Naive thymus-derived CD4-positive, alpha-beta T cell (primary cell): ENCODE measurements at regions not wholly inside any gene's neighbourhood (a gene's known extent, or its start where the extent isn't known, plus 50 kb on each side); places are given as distances from the start of the nearest gene placed in this dataset.

Experiments used
- ATAC-seq: fragments of 150-1000 bp; cut with Tn5 transposase; 2 replicates; pipeline ENCODE4 v1.10.0; 2021; ENCODE audit warnings: mild to moderate bottlenecking, moderate library complexity
- CTCF ChIA-PET: fragments of 350-600 bp; sonication (Branson Sonifier 250); formaldehyde crosslinking; loops from one replicate; lab custom pipeline; 2021; ENCODE audit warnings: antibody characterized with exemption; lab: Charles Lee
- POLR2A ChIA-PET: fragments of 350-600 bp; sonication (Branson Sonifier 250); formaldehyde crosslinking; loops from one replicate; lab custom pipeline; 2021; ENCODE audit warnings: antibody characterized with exemption, inconsistent platforms; lab: Charles Lee
- DNase-seq, 9 donors: peaks; one replicate each; pipeline versions ENCODE4 v3.0.0 to v3.0.0-alpha.2; 2020 to 2022; ENCODE audit warnings: mixed read lengths in 1 of 9
- H3K27ac ChIP-seq: one replicate; pipeline ENCODE4 v1.7.0; 2013; ENCODE audit warnings: mild to moderate bottlenecking, low read depth, low read length, moderate library complexity
- H3K27me3 ChIP-seq, 2 donors: one replicate each; pipeline ENCODE4 v1.7.0; 2013; ENCODE audit warnings: low read length in 2 of 2, mild to moderate bottlenecking in 2 of 2, moderate library complexity in 2 of 2; ENCODE audit not compliant: control insufficient read depth in 2 of 2, insufficient read depth in 2 of 2
- H3K36me3 ChIP-seq, 3 experiments: 1 replicate in 2 of 3; 2 replicates in 1 of 3; pipeline ENCODE4 v1.7.0; 2013; ENCODE audit warnings: low read length in 3 of 3, mild to moderate bottlenecking in 3 of 3, moderate library complexity in 1 of 3; ENCODE audit not compliant: insufficient read depth in 3 of 3, control insufficient read depth in 2 of 3
- H3K4me1 ChIP-seq, 2 donors: one replicate each; pipeline ENCODE4 v1.7.0; 2013; ENCODE audit warnings: low read length in 2 of 2, mild to moderate bottlenecking in 2 of 2, moderate library complexity in 1 of 2; ENCODE audit not compliant: control insufficient read depth in 2 of 2, insufficient read depth in 2 of 2
- H3K4me3 ChIP-seq: 2 replicates; pipeline ENCODE4 v1.7.0; 2013; ENCODE audit warnings: mild to moderate bottlenecking, low read length
- H3K9me3 ChIP-seq, 3 experiments: 1 replicate in 2 of 3; 2 replicates in 1 of 3; pipeline ENCODE4 v1.7.0; 2013; ENCODE audit warnings: low read length in 3 of 3; ENCODE audit not compliant: control insufficient read depth in 2 of 3
- H3K27ac Mint-ChIP-seq, 9 donors: one replicate each; pipeline ENCODE4 v1.8.0; 2020 to 2022; ENCODE audit warnings: mixed read lengths in 9 of 9, mild to moderate bottlenecking in 8 of 9, moderate library complexity in 5 of 9, inconsistent platforms in 2 of 9
- H3K27me3 Mint-ChIP-seq, 5 donors: one replicate each; pipeline ENCODE4 v1.8.0; 2021 to 2022; ENCODE audit warnings: mixed read lengths in 5 of 5, mild to moderate bottlenecking in 1 of 5
- H3K36me3 Mint-ChIP-seq, 5 donors: one replicate each; pipeline ENCODE4 v1.8.0; 2020 to 2022; ENCODE audit warnings: mixed read lengths in 5 of 5, mild to moderate bottlenecking in 3 of 5, inconsistent platforms in 1 of 5
- H3K4me1 Mint-ChIP-seq, 7 donors: one replicate each; pipeline ENCODE4 v1.8.0; 2020 to 2022; ENCODE audit warnings: mixed read lengths in 7 of 7, mild to moderate bottlenecking in 3 of 7, inconsistent platforms in 1 of 7
- H3K4me3 Mint-ChIP-seq, 10 donors: one replicate each; pipeline ENCODE4 v1.8.0; 2020 to 2022; ENCODE audit warnings: mild to moderate bottlenecking in 10 of 10, mixed read lengths in 10 of 10, moderate library complexity in 6 of 10, inconsistent platforms in 2 of 10
- H3K9me3 Mint-ChIP-seq, 11 donors: one replicate each; pipeline ENCODE4 v1.8.0; 2020 to 2022; ENCODE audit warnings: mixed read lengths in 11 of 11, mild to moderate bottlenecking in 4 of 11, inconsistent platforms in 1 of 11, moderate library complexity in 1 of 11
- intact Hi-C, 2 donors: fragments of 100-400 bp; cut with micrococcal nuclease; formaldehyde crosslinking; loops; one replicate each; pipeline ENCODE4 v1.15.1; 2023

DNA sequence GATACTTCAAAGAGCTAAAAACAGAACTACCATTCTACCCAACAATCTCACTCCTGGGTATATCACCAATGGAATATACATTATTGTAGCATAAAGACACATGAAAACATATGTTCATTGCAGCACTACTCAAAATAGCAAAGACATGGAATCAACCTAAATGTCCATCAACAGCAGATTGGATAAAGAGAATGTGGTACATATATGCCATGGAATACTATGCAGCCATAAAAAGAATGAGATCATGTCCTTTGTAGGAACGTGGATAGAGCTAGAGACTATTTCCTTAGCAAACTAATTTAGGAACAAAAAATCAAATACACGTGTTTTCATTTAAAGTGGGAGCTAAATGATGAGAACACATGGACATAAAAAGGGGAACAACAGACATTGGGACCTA lies 247.9 kb upstream of the VLDLR start:
- Mint-ChIP-seq H3K4me1 (no peaks in the 10 kb centered on the region), H3K9me3 (peaks cover 0 to 21% (median 5%) of the 10 kb centered on the region in 11 donors), H3K27me3 (peaks cover 0 to 10% (median 6%) of the 10 kb centered on the region in 5 donors), H3K4me3 (no peak overlapping the region), H3K27ac (no peak overlapping the region), H3K36me3 (no peaks in the 10 kb centered on the region)
- ATAC-seq, result no peak
- no peak for DNase-seq
- no peaks in the 10 kb centered on the region for H3K27me3 ChIP-seq
- no peaks in the 10 kb centered on the region for H3K36me3 ChIP-seq
- no peak overlapping the region for H3K27ac ChIP-seq
- CTCF ChIA-PET, result no interaction called here
- H3K9me3 ChIP-seq, result no peaks in the 10 kb centered on the region
- POLR2A ChIA-PET, result no interaction called here
- no peak overlapping the region for H3K4me3 ChIP-seq
- H3K4me1 ChIP-seq, result no peaks in the 10 kb centered on the region
- intact Hi-C loops, result no loop called here

DNA sequence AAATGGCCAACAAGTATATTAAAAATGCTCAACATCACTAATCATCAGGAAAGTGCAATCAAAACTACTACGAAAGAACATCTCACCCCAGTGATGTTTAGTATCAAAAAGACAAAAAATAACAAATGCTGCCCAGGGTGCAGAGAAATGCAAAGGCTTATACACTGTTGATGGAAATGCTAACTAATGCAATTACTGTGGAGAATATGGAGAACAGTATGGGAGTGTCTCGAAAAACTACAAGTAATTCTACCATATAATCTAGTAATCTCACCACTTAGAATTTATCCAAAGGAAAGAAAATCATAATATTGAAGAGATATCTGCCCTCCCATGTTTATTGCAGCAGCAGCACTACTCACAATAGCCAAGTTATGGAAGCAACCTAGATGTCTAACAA lies 246.5 kb upstream of the VLDLR start:
- CTCF ChIA-PET, result no interaction called here
- no peak for ATAC-seq
- POLR2A ChIA-PET, result no interaction called here

DNA sequence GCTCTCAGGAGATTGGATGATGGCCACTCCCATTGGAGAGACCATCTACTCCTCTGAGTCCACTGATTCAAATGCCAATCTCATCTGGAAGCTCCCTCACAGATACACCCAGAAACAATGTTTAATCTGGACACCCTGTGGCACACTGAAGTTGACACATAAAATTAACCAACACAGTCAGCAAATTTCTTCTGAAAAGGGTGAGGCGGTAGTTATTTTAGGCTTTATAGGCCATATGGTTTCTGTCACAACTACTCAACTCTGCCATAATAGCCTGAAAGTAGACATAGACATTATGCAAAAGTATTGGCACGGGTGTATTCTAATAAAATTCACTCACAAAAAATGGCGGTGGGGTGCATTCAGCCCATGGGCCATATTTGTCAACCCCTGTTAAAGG lies 244.5 kb upstream of the VLDLR start:
- POLR2A ChIA-PET, result no interaction called here
- H3K27me3 ChIP-seq, result no peaks in the 10 kb centered on the region
- CTCF ChIA-PET, result interaction anchor here (0.6 kb wide), 1 partner anchor 1415 kb away, joined by 3 read pairs; no protein-coding TSS in a partner anchor
- no peak overlapping the region for H3K4me3 Mint-ChIP-seq
- H3K4me1 Mint-ChIP-seq, result no peaks in the 10 kb centered on the region
- H3K9me3 ChIP-seq, result no peaks in the 10 kb centered on the region
- no peak overlapping the region for H3K27ac ChIP-seq
- H3K9me3 Mint-ChIP-seq, result peaks cover 0 to 16% (median 5%) of the 10 kb centered on the region in 11 donors
- H3K4me3 ChIP-seq, result no peak overlapping the region
- no peak overlapping the region for H3K27ac Mint-ChIP-seq
- DNase-seq (no peak), ATAC-seq (no peak)
- peaks cover 0 to 2% (median 0%) of the 10 kb centered on the region in 5 donors for H3K36me3 Mint-ChIP-seq
- intact Hi-C loops, result no loop called here
- H3K36me3 ChIP-seq, result no peaks in the 10 kb centered on the region
- no peaks in the 10 kb centered on the region for H3K4me1 ChIP-seq
- H3K27me3 Mint-ChIP-seq, result peaks cover 0 to 19% (median 9%) of the 10 kb centered on the region in 5 donors

More for the DNA sequence above, 246.5 kb upstream of the VLDLR start:
- H3K27ac Mint-ChIP-seq, result no peak overlapping the region
- intact Hi-C loops, result no loop called here
- H3K27me3 ChIP-seq, result no peaks in the 10 kb centered on the region
- DNase-seq, result no peak
- peaks cover 0 to 10% (median 4%) of the 10 kb centered on the region in 5 donors for H3K27me3 Mint-ChIP-seq
- H3K4me3 ChIP-seq, result no peak overlapping the region
- H3K4me1 Mint-ChIP-seq, result no peaks in the 10 kb centered on the region
- peaks cover 0 to 17% (median 5%) of the 10 kb centered on the region in 11 donors for H3K9me3 Mint-ChIP-seq
- H3K27ac ChIP-seq, result no peak overlapping the region
- no peaks in the 10 kb centered on the region for H3K4me1 ChIP-seq
- no peaks in the 10 kb centered on the region for H3K36me3 ChIP-seq
- no peaks in the 10 kb centered on the region for H3K36me3 Mint-ChIP-seq
- H3K9me3 ChIP-seq, result no peaks in the 10 kb centered on the region
- H3K4me3 Mint-ChIP-seq, result no peak overlapping the region

DNA sequence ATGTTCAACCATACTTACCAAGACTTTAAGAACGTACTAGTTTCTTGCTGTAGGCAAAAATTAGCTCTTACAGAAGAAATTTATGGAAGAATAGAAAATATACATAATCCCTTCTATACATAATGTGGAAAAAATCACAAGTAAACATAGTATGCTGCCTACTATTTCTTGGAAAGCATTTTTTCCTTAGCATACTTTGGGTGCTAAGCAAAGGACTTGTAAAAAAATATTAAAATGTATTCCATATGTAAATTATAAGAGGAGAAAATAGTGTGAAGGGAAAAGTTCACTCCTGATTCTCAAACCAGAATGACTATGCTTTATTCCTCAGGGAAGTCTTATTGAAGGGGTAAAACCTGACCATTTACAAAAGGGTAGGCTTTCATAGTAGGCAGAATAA lies 243.8 kb upstream of the VLDLR start:
- Histone ChIP-seq H3K27me3 (no peaks in the 10 kb centered on the region), H3K4me3 (no peak overlapping the region), H3K36me3 (no peaks in the 10 kb centered on the region), H3K27ac (no peak overlapping the region), H3K4me1 (no peaks in the 10 kb centered on the region), H3K9me3 (no peaks in the 10 kb centered on the region)
- no peak overlapping the region for H3K27ac Mint-ChIP-seq
- H3K4me3 Mint-ChIP-seq, result no peak overlapping the region
- POLR2A ChIA-PET, result no interaction called here
- intact Hi-C loops, result no loop called here
- DNase-seq, result no peak
- no peak for ATAC-seq
- CTCF ChIA-PET, result interaction anchor here (0.6 kb wide), 1 partner anchor 1414 kb away, joined by 3 read pairs; no protein-coding TSS in a partner anchor
- H3K4me1 Mint-ChIP-seq, result no peaks in the 10 kb centered on the region
- peaks cover 0 to 3% (median 0%) of the 10 kb centered on the region in 5 donors for H3K36me3 Mint-ChIP-seq
- peaks cover 0 to 24% (median 9%) of the 10 kb centered on the region in 5 donors for H3K27me3 Mint-ChIP-seq
- peaks cover 0 to 11% (median 4%) of the 10 kb centered on the region in 11 donors for H3K9me3 Mint-ChIP-seq

DNA sequence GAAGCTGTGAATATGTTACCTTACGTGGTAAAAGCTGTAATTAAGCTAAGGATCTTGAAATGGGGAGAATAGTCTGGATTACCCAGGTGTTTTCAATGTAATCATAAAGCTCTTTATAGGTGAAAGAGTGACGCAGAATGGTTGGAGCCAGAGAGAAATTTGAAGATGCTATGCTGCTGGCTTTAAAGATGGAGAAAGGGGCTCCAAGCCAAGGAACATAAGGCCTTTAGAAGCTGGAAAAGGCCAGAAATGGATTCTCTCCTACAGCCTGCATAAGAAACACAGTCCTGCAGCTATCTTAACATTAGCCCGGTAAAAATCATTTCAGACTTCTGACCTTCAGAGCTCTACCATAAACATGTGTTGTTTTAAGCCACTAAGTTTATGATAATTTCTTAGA lies 243.3 kb upstream of the VLDLR start:
- peaks cover 0 to 3% (median 0%) of the 10 kb centered on the region in 5 donors for H3K36me3 Mint-ChIP-seq
- H3K9me3 Mint-ChIP-seq, result peaks cover 0 to 13% (median 4%) of the 10 kb centered on the region in 11 donors
- CTCF ChIA-PET, result no interaction called here
- H3K4me1 ChIP-seq, result no peaks in the 10 kb centered on the region
- H3K4me3 Mint-ChIP-seq, result no peak overlapping the region
- H3K27ac Mint-ChIP-seq, result no peak overlapping the region
- no peaks in the 10 kb centered on the region for H3K36me3 ChIP-seq
- no peak overlapping the region for H3K27ac ChIP-seq
- H3K27me3 ChIP-seq, result no peaks in the 10 kb centered on the region
- no peak overlapping the region for H3K4me3 ChIP-seq
- no peak for ATAC-seq
- peaks cover 2 to 28% (median 11%) of the 10 kb centered on the region in 5 donors for H3K27me3 Mint-ChIP-seq
- DNase-seq, result no peak
- H3K9me3 ChIP-seq, result no peaks in the 10 kb centered on the region
- no peaks in the 10 kb centered on the region for H3K4me1 Mint-ChIP-seq
- POLR2A ChIA-PET, result no interaction called here
- intact Hi-C loops, result no loop called here

DNA sequence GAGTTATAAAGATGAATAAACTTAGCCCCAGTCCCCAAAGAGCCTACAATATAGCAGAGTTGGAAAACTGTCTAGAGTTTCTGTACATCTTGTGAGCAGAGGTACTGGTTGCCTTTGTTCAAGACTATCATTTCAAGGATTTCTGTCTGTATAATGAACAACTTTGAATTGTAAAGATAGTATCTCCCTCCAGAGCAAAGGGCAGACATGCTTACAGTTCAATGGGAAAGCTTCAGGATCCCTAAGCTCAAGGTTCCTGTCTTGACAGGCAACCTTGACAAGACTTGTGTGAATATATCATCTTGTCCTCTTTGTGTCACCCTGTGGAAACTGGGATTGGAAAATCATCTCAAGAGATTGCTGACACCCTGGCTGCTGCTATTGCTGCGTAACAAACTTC lies 242.8 kb upstream of the VLDLR start:
- no peak for ATAC-seq
- H3K36me3 ChIP-seq, result no peaks in the 10 kb centered on the region
- intact Hi-C loops, result no loop called here
- no peaks in the 10 kb centered on the region for H3K9me3 ChIP-seq
- Mint-ChIP-seq H3K4me3 (no peak overlapping the region), H3K9me3 (peaks cover 0 to 10% (median 1%) of the 10 kb centered on the region in 11 donors), H3K4me1 (no peaks in the 10 kb centered on the region), H3K36me3 (peaks cover 0 to 3% (median 0%) of the 10 kb centered on the region in 5 donors), H3K27me3 (peaks cover 2 to 30% (median 12%) of the 10 kb centered on the region in 5 donors), H3K27ac (no peak overlapping the region)
- no peaks in the 10 kb centered on the region for H3K4me1 ChIP-seq
- CTCF ChIA-PET, result no interaction called here
- no peak overlapping the region for H3K4me3 ChIP-seq
- POLR2A ChIA-PET, result no interaction called here
- no peak for DNase-seq
- H3K27me3 ChIP-seq, result no peaks in the 10 kb centered on the region
- H3K27ac ChIP-seq, result no peak overlapping the region

- Mint-ChIP-seq H3K4me3 (no peak overlapping the region), H3K36me3 (peaks cover 0 to 8% (median 0%) of the 10 kb centered on the region in 5 donors), H3K27me3 (peaks cover 2 to 56% (median 34%) of the 10 kb centered on the region in 5 donors), H3K9me3 (peaks cover 0 to 19% (median 3%) of the 10 kb centered on the region in 11 donors), H3K27ac (no peak overlapping the region), H3K4me1 (no peaks in the 10 kb centered on the region)
- Histone ChIP-seq H3K4me3 (no peak overlapping the region), H3K27ac (no peak overlapping the region), H3K9me3 (no peaks in the 10 kb centered on the region), H3K36me3 (no peaks in the 10 kb centered on the region), H3K4me1 (no peaks in the 10 kb centered on the region), H3K27me3 (no peaks in the 10 kb centered on the region)
- intact Hi-C loops, result no loop called here
- DNase-seq (no peak), ATAC-seq (no peak)
- ChIA-PET CTCF (no interaction called here), POLR2A (no interaction called here)
Observed at GRCh38 chr9:2384741-2385140, 236.8 kb upstream of the VLDLR start.
